ENCODE measurements at regions not wholly inside any gene's neighbourhood (a gene's known extent, or its start where the extent isn't known, plus 50 kb on each side); places are given as distances from the start of the nearest gene placed in this dataset.

GRCh38 chr13:105790923-105791322 lies 744.5 kb downstream of the EFNB2 start:
- TF ChIP-seq CTCF (IDR thresholded peaks at IDR 0.05; ENCODE audit: low read depth, low read length), result no peak
- no peak for DNase-seq (ENCODE audit: low read depth in 2 of 2)
- no peak overlapping the region for H3K4me3 ChIP-seq (replicated peaks in 1 of 2; ENCODE audit: low read depth in 2 of 2, low read length in 2 of 2)

DNA sequence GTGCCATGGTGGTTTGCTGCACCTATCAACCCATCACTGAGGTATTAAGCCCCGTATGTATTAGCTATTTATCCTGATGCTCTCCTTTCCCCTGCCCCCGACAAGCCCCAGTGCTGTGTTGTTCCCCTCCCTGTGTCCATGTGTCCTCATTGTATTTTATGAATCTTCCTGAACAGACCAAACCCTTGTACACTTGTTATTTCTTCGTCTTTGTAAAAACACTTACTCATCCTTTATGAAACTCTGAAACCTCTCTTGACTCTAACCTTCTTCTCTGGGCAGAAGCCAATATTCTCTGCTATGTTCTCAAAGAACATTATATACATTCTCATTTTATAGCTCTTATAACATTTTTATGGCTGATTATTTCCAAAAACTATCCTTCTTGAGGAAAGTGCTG lies 746.9 kb downstream of the EFNB2 start:
- peak in 1 of 2 donors; percentile 9 for DNase-seq (ENCODE audit: low read depth in 2 of 2)
- TF ChIP-seq CTCF (IDR thresholded peaks at IDR 0.05; ENCODE audit: low read depth, low read length), result no peak
- no peak overlapping the region for H3K4me3 ChIP-seq (replicated peaks in 1 of 2; ENCODE audit: low read depth in 2 of 2, low read length in 2 of 2)

GRCh38 chr13:105787632-105788031 lies 747.8 kb downstream of the EFNB2 start:
- no peak for TF ChIP-seq CTCF (IDR thresholded peaks at IDR 0.05; ENCODE audit: low read depth, low read length)
- no peak for DNase-seq (ENCODE audit: low read depth in 2 of 2)
- H3K4me3 ChIP-seq (replicated peaks in 1 of 2; ENCODE audit: low read depth in 2 of 2, low read length in 2 of 2), result no peak overlapping the region

- H3K4me3 ChIP-seq (replicated peaks in 1 of 2; ENCODE audit: low read depth in 2 of 2, low read length in 2 of 2), result no peak overlapping the region
- DNase-seq (ENCODE audit: low read depth in 2 of 2), result no peak
- no peak for TF ChIP-seq CTCF (IDR thresholded peaks at IDR 0.05; ENCODE audit: low read depth, low read length)
These were observed 750.0 kb downstream of the EFNB2 start for GRCh38 chr13:105785436-105785835.

- no peak for DNase-seq (ENCODE audit: low read depth in 2 of 2)
- no peak for TF ChIP-seq CTCF (IDR thresholded peaks at IDR 0.05; ENCODE audit: low read depth, low read length)
These were observed 752.2 kb downstream of the EFNB2 start for GRCh38 chr13:105783261-105783660.

DNA sequence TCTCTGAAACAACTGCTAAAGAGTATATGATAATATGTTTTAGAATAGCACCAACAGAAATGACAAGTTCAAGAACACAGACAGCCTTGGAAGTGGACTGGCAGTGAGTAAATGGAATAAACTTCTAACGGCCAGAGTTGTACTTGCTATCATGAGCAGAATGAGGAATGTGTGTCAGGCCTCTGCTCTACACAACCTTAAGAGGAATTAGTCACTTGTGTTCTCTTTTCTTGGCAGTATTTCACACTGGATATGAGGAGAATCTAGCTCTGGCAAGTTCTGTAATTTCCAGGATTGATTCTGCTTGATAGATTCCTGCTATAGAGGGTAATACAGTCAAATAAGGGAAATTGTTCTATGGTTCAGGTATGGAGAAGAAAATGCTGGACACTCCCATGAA lies 757.3 kb downstream of the EFNB2 start:
- TF ChIP-seq CTCF (IDR thresholded peaks at IDR 0.05; ENCODE audit: low read depth, low read length), result no peak
- no peak overlapping the region for H3K4me3 ChIP-seq (replicated peaks in 1 of 2; ENCODE audit: low read depth in 2 of 2, low read length in 2 of 2)
- peak; percentile 16 to 41 for DNase-seq (ENCODE audit: low read depth in 2 of 2)

More at GRCh38 chr13:105783261-105783660, 752.2 kb downstream of the EFNB2 start:
- no peak overlapping the region for H3K4me3 ChIP-seq (replicated peaks in 1 of 2; ENCODE audit: low read depth in 2 of 2, low read length in 2 of 2)

GRCh38 chr13:105774739-105775460 lies 760.6 kb downstream of the EFNB2 start:
- TF ChIP-seq CTCF (IDR thresholded peaks at IDR 0.05; ENCODE audit: low read depth, low read length), result no peak
- DNase-seq (ENCODE audit: low read depth in 2 of 2), result no peak
- no peak overlapping the region for H3K4me3 ChIP-seq (replicated peaks in 1 of 2; ENCODE audit: low read depth in 2 of 2, low read length in 2 of 2)
